ENCODE measurements at regions not wholly inside any gene's neighbourhood (a gene's known extent, or its start where the extent isn't known, plus 50 kb on each side); places are given as distances from the start of the nearest gene placed in this dataset.

DNA sequence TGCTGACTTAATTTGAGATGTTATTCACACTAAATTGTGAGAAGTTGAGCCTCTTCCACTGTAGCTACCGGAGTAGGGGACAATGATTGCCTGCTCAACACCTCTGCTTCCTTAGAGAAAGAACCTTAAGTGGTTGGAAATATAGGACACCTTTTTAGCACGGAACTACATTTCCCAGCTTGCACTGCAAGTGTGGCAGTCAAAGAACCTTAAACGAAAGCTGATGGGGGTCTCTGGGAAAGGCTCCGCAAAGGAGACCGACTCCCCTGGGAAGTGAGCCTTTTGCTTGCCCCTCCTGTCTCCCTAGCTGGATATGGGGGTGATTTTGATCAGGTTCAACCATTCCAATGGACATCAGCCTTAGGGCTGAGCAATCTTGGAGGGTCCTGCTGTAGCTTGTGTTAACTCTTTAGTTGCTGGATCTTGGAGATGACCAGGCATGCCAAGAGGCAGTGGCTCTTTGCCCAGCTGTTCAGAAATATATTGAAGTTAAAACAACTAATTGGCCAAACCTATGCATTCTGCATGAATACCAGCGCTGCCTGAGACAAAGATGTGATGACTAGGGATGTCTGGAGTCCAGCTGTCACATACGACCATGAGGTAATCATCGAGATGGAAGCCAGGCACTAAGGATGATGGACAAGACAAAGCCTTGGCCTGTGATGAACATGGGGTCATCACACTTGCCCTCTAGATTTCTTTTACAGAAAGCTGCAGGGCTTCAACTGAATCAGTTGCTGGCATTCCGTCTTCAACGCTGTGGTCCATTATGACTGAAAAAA is 286.5 kb downstream of the FOXO1 start:
- no peak for TF ChIP-seq POLR2A (IDR thresholded peaks at IDR 0.05)
- TF ChIP-seq, protein P1, sequence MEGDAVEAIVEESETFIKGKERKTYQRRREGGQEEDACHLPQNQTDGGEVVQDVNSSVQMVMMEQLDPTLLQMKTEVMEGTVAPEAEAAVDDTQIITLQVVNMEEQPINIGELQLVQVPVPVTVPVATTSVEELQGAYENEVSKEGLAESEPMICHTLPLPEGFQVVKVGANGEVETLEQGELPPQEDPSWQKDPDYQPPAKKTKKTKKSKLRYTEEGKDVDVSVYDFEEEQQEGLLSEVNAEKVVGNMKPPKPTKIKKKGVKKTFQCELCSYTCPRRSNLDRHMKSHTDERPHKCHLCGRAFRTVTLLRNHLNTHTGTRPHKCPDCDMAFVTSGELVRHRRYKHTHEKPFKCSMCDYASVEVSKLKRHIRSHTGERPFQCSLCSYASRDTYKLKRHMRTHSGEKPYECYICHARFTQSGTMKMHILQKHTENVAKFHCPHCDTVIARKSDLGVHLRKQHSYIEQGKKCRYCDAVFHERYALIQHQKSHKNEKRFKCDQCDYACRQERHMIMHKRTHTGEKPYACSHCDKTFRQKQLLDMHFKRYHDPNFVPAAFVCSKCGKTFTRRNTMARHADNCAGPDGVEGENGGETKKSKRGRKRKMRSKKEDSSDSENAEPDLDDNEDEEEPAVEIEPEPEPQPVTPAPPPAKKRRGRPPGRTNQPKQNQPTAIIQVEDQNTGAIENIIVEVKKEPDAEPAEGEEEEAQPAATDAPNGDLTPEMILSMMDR (IDR thresholded peaks at IDR 0.05 in 8 of 11, conservative IDR thresholded peaks at IDR 0.05 in 3 of 11): no peak
